T-cell (primary cell): ENCODE measurements at regions not wholly inside any gene's neighbourhood (a gene's known extent, or its start where the extent isn't known, plus 50 kb on each side); places are given as distances from the start of the nearest gene placed in this dataset.

Experiments
- ATAC-seq, 4 experiments: fragments of 200-7000 bp in 3 of 4; fragments of 150-1000 bp in 1 of 4; cut with Tn5 transposase; replicated peaks in 1 of 4; 1 replicate in 3 of 4; 2 replicates in 1 of 4; pipeline ENCODE4 v1.10.0; 2021; ENCODE audit warnings: moderate library complexity in 3 of 4, mild to moderate bottlenecking in 2 of 4, moderate number of reproducible peaks in 1 of 4
- CTCF ChIA-PET, 2 donors: fragments of 300-600 bp; sonication (Branson Sonifier 250); formaldehyde crosslinking; loops; one replicate each; lab custom pipeline; 2022; ENCODE audit warnings: antibody characterized with exemption in 2 of 2; lab: Charles Lee
- POLR2A ChIA-PET, 2 donors: fragments of 300-600 bp; sonication (Branson Sonifier 250); formaldehyde crosslinking; loops; one replicate each; lab custom pipeline; 2022; ENCODE audit warnings: antibody characterized with exemption in 2 of 2; lab: Charles Lee
- DNase-seq, 35 experiments: peaks; one replicate each; pipeline versions ENCODE4 v3.0.0 to v3.0.0-alpha.2; 2013 to 2023
- H3K27ac ChIP-seq: one replicate; pipeline ENCODE4 v1.5.1; 2013; ENCODE audit warnings: low read length
- H3K27me3 ChIP-seq, 2 experiments: replicated peaks in 1 of 2; 1 replicate in 1 of 2; 2 replicates in 1 of 2; pipeline versions ENCODE4 v1.6.1 to v1.7.0; 2013; ENCODE audit warnings: low read length in 1 of 2, mixed read lengths in 1 of 2; ENCODE audit not compliant: control insufficient read depth in 2 of 2, insufficient read depth in 2 of 2; ENCODE audit errors: extremely low read depth in 1 of 2
- H3K36me3 ChIP-seq, 2 donors: 1 replicate in 1 of 2; 2 replicates in 1 of 2; pipeline versions ENCODE4 v1.6.1 to v1.7.0; 2013; ENCODE audit warnings: low read length in 1 of 2; ENCODE audit not compliant: control insufficient read depth in 2 of 2, insufficient read depth in 1 of 2; ENCODE audit errors: extremely low read depth in 1 of 2
- H3K4me1 ChIP-seq, 2 experiments: 1 replicate in 1 of 2; 2 replicates in 1 of 2; pipeline versions ENCODE4 v1.6.1 to v1.7.0; 2013; ENCODE audit warnings: low read length in 2 of 2, mixed read lengths in 1 of 2; ENCODE audit not compliant: insufficient read depth in 2 of 2, control insufficient read depth in 1 of 2; ENCODE audit errors: extremely low read depth in 1 of 2
- H3K4me3 ChIP-seq, 2 donors: 1 replicate in 1 of 2; 2 replicates in 1 of 2; pipeline versions ENCODE4 v1.5.1 to v1.7.0; 2013; ENCODE audit warnings: mild to moderate bottlenecking in 2 of 2, low read length in 1 of 2, moderate library complexity in 1 of 2; ENCODE audit not compliant: control insufficient read depth in 1 of 2; ENCODE audit errors: extremely low read depth in 1 of 2
- H3K9me3 ChIP-seq: 2 replicates; pipeline ENCODE4 v1.7.0; 2013
- H3K27ac Mint-ChIP-seq, 2 donors: one replicate each; pipeline ENCODE4 v1.8.0; 2020 to 2021; ENCODE audit warnings: mild to moderate bottlenecking in 2 of 2, mixed read lengths in 2 of 2
- H3K27me3 Mint-ChIP-seq, 2 donors: one replicate each; pipeline ENCODE4 v1.8.0; 2021 to 2022; ENCODE audit warnings: mixed read lengths in 2 of 2
- H3K36me3 Mint-ChIP-seq: one replicate; pipeline ENCODE4 v1.8.0; 2021; ENCODE audit warnings: mixed read lengths
- H3K4me1 Mint-ChIP-seq, 3 donors: one replicate each; pipeline ENCODE4 v1.8.0; 2020 to 2022; ENCODE audit warnings: mixed read lengths in 3 of 3, mild to moderate bottlenecking in 1 of 3
- H3K4me3 Mint-ChIP-seq, 3 donors: one replicate each; pipeline ENCODE4 v1.8.0; 2020 to 2022; ENCODE audit warnings: mild to moderate bottlenecking in 3 of 3, mixed read lengths in 3 of 3, moderate library complexity in 3 of 3
- H3K9me3 Mint-ChIP-seq, 3 donors: one replicate each; pipeline ENCODE4 v1.8.0; 2020 to 2022; ENCODE audit warnings: mixed read lengths in 3 of 3
- WGBS: methylation state at CpG from one replicate; pipeline ENCODE4 v1.1.5; 2013; ENCODE audit warnings: missing lambda C conversion rate; ENCODE audit not compliant: insufficient coverage; 5-methylcytosine and 5-hydroxymethylcytosine counted together

- Histone ChIP-seq H3K9me3 (no peaks in the 10 kb centered on the region), H3K4me1 (no peaks in the 10 kb centered on the region), H3K36me3 (no peaks in the 10 kb centered on the region), H3K4me3 (no peak overlapping the region), H3K27me3 (peaks cover 0 to 7% of the 10 kb centered on the region in 2 experiments), H3K27ac (no peak overlapping the region)
- Mint-ChIP-seq H3K9me3 (no peaks in the 10 kb centered on the region), H3K4me1 (no peaks in the 10 kb centered on the region), H3K4me3 (no peak overlapping the region), H3K27ac (no peak overlapping the region), H3K27me3 (peaks cover 8% of the 10 kb centered on the region in 2 donors), H3K36me3 (no peaks in the 10 kb centered on the region)
- CTCF ChIA-PET, result no interaction called here
- 80% methylated on average over 4 of the region's 4 CpGs for WGBS
- POLR2A ChIA-PET, result no interaction called here
- DNase-seq, result no peak
- no peak for ATAC-seq
Measured at GRCh38 chr2:67857836-67858235, 205.0 kb downstream of the C1D start.

- H3K9me3 Mint-ChIP-seq, result no peaks in the 10 kb centered on the region
- H3K9me3 ChIP-seq, result no peaks in the 10 kb centered on the region
- peaks cover 0 to 7% of the 10 kb centered on the region in 2 experiments for H3K27me3 ChIP-seq
- no peak overlapping the region for H3K4me3 ChIP-seq
- ChIA-PET CTCF (no interaction called here), POLR2A (no interaction called here)
- H3K27ac Mint-ChIP-seq, result no peak overlapping the region
- WGBS, result 40% methylated on average over 1 of the region's 3 CpGs
- H3K27ac ChIP-seq, result no peak overlapping the region
- peaks cover 4 to 8% of the 10 kb centered on the region in 2 donors for H3K27me3 Mint-ChIP-seq
- no peaks in the 10 kb centered on the region for H3K36me3 ChIP-seq
- no peaks in the 10 kb centered on the region for H3K36me3 Mint-ChIP-seq
- no peak overlapping the region for H3K4me3 Mint-ChIP-seq
- DNase-seq (no peak), ATAC-seq (no peak)
- H3K4me1 Mint-ChIP-seq, result no peaks in the 10 kb centered on the region
- no peaks in the 10 kb centered on the region for H3K4me1 ChIP-seq
Measured at GRCh38 chr2:67858886-67859285, 203.9 kb downstream of the C1D start.

GRCh38 chr2:67865917-67866316, 196.9 kb downstream of the C1D start:
- H3K36me3 ChIP-seq, result no peaks in the 10 kb centered on the region
- WGBS, result 75% methylated on average over 2 of the region's 3 CpGs
- ATAC-seq (no peak), DNase-seq (no peak)
- H3K4me1 ChIP-seq, result no peaks in the 10 kb centered on the region
- Mint-ChIP-seq H3K4me3 (no peak overlapping the region), H3K27me3 (peaks cover 14 to 17% of the 10 kb centered on the region in 2 donors), H3K27ac (no peak overlapping the region), H3K9me3 (peaks cover 0 to 5% (median 0%) of the 10 kb centered on the region in 3 donors), H3K36me3 (no peaks in the 10 kb centered on the region), H3K4me1 (no peaks in the 10 kb centered on the region)
- no peak overlapping the region for H3K27ac ChIP-seq
- no peak overlapping the region for H3K4me3 ChIP-seq
- H3K9me3 ChIP-seq, result no peaks in the 10 kb centered on the region
- CTCF ChIA-PET, result no interaction called here
- peaks cover 0 to 5% of the 10 kb centered on the region in 2 experiments for H3K27me3 ChIP-seq
- POLR2A ChIA-PET, result no interaction called here

- Mint-ChIP-seq H3K36me3 (no peaks in the 10 kb centered on the region), H3K27ac (no peak overlapping the region), H3K27me3 (peaks cover 9 to 10% of the 10 kb centered on the region in 2 donors), H3K4me1 (no peaks in the 10 kb centered on the region), H3K9me3 (peaks cover 0 to 5% (median 0%) of the 10 kb centered on the region in 3 donors), H3K4me3 (no peak overlapping the region)
- POLR2A ChIA-PET, result interaction anchor here in 1 of 2 donors (0.7 kb wide), 1 partner anchor 20 kb away, joined by 7 read pairs; no protein-coding TSS in a partner anchor
- CTCF ChIA-PET, result no interaction called here
- H3K36me3 ChIP-seq, result no peaks in the 10 kb centered on the region
- H3K27me3 ChIP-seq, result peaks cover 0 to 2% of the 10 kb centered on the region in 2 experiments
- 86% methylated on average over 2 of the region's 5 CpGs for WGBS
- H3K9me3 ChIP-seq, result no peaks in the 10 kb centered on the region
- DNase-seq, result no peak
- no peak for ATAC-seq
- H3K27ac ChIP-seq, result no peak overlapping the region
- H3K4me3 ChIP-seq, result no peak overlapping the region
- H3K4me1 ChIP-seq, result no peaks in the 10 kb centered on the region
Measured at GRCh38 chr2:67867735-67868134, 195.1 kb downstream of the C1D start.

GRCh38 chr2:67871686-67872412, 191.0 kb downstream of the C1D start:
- Histone ChIP-seq H3K27me3 (no peaks in the 10 kb centered on the region), H3K27ac (no peak overlapping the region), H3K9me3 (no peaks in the 10 kb centered on the region), H3K36me3 (no peaks in the 10 kb centered on the region), H3K4me1 (no peaks in the 10 kb centered on the region), H3K4me3 (no peak overlapping the region)
- ATAC-seq (no peak), DNase-seq (no peak)
- Mint-ChIP-seq H3K27me3 (peaks cover 10 to 24% of the 10 kb centered on the region in 2 donors), H3K4me3 (no peak overlapping the region), H3K27ac (no peak overlapping the region), H3K4me1 (no peaks in the 10 kb centered on the region), H3K36me3 (no peaks in the 10 kb centered on the region), H3K9me3 (peaks cover 0 to 5% (median 0%) of the 10 kb centered on the region in 3 donors)
- ChIA-PET CTCF (interaction anchor here in 1 of 2 donors (0.5 kb wide), 1 partner anchor 12 kb away, joined by 3 read pairs; no protein-coding TSS in a partner anchor), POLR2A (no interaction called here)
- WGBS, result 62% methylated on average over 5 of the region's 13 CpGs

GRCh38 chr2:67872481-67872880, 190.3 kb downstream of the C1D start:
- 83% methylated on average over 1 of the region's 2 CpGs for WGBS
- Mint-ChIP-seq H3K9me3 (peaks cover 0 to 5% (median 0%) of the 10 kb centered on the region in 3 donors), H3K4me1 (no peaks in the 10 kb centered on the region), H3K4me3 (no peak overlapping the region), H3K36me3 (no peaks in the 10 kb centered on the region), H3K27ac (no peak overlapping the region), H3K27me3 (peaks cover 10 to 22% of the 10 kb centered on the region in 2 donors)
- ATAC-seq, result no peak
- DNase-seq, result no peak
- Histone ChIP-seq H3K4me1 (no peaks in the 10 kb centered on the region), H3K9me3 (no peaks in the 10 kb centered on the region), H3K27ac (no peak overlapping the region), H3K27me3 (peaks cover 2 to 3% of the 10 kb centered on the region in 2 experiments), H3K4me3 (no peak overlapping the region), H3K36me3 (no peaks in the 10 kb centered on the region)
- CTCF ChIA-PET, result no interaction called here
- POLR2A ChIA-PET, result no interaction called here
